ENCODE measurements at regions not wholly inside any gene's neighbourhood (a gene's known extent, or its start where the extent isn't known, plus 50 kb on each side); places are given as distances from the start of the nearest gene placed in this dataset.

GRCh38 chr20:52794853-52795252 lies 177.3 kb upstream of the TSHZ2 start:
- no peak for DNase-seq (ENCODE audit: low read depth, low spot score)
- Histone ChIP-seq H3K9me3 (replicated peaks; ENCODE audit: control insufficient read depth, insufficient read depth, low read length) (no peaks in the 10 kb centered on the region), H3K79me2 (ENCODE audit: control insufficient read depth, insufficient read depth, low read length) (no peaks in the 10 kb centered on the region), H3K27ac (ENCODE audit: control insufficient read depth, insufficient read depth) (no peak overlapping the region), H3K4me2 (ENCODE audit: control insufficient read depth, insufficient read depth) (no peak overlapping the region), H3K27me3 (replicated peaks in 1 of 2; ENCODE audit: control insufficient read depth in 2 of 2, insufficient read depth in 2 of 2, low read length in 1 of 2) (no peaks in the 10 kb centered on the region), H4K20me1 (ENCODE audit: control insufficient read depth, insufficient read depth) (no peaks in the 10 kb centered on the region), H3K4me3 (no peak overlapping the region), H3K9ac (ENCODE audit: control insufficient read depth, insufficient read depth, low read length) (no peak overlapping the region), H3K4me1 (ENCODE audit: control insufficient read depth, insufficient read depth, low read length) (no peaks in the 10 kb centered on the region), H3K36me3 (ENCODE audit: control insufficient read depth in 2 of 2, insufficient read depth in 2 of 2, low read length in 1 of 2) (no peaks in the 10 kb centered on the region), H2AFZ (ENCODE audit: control insufficient read depth, low read depth, low read length) (no peak overlapping the region)
- TF ChIP-seq HCFC1 (IDR thresholded peaks at IDR 0.05; ENCODE audit: low read length), result no peak
- TF ChIP-seq ESRRA (IDR thresholded peaks at IDR 0.05; ENCODE audit: low read length), result no peak
- TF ChIP-seq SUPT20H (IDR thresholded peaks at IDR 0.05; ENCODE audit: borderline replicate concordance, control insufficient read depth, low read depth, low read length), result no peak
- TF ChIP-seq TCF3 (IDR thresholded peaks at IDR 0.05; ENCODE audit: borderline replicate concordance, insufficient read depth, low read depth, low read length), result no peak
- SMC1A ChIA-PET (ENCODE audit: uncharacterized antibody, unreplicated experiment), result no interaction called here
- no TSS peak for BruUV-seq (replicated peaks)
- FAIRE-seq, result no peak
- RAD21 ChIA-PET (ENCODE audit: unreplicated experiment), result no interaction called here
- CTCF ChIA-PET, result no interaction called here
- no peak for ATAC-seq
- in situ Hi-C loops (cut with MboI), result no loop called here
- intact Hi-C loops (cut with micrococcal nuclease; ENCODE audit: unreplicated experiment), result no loop called here
- POLR2A ChIA-PET, result no interaction called here

DNA sequence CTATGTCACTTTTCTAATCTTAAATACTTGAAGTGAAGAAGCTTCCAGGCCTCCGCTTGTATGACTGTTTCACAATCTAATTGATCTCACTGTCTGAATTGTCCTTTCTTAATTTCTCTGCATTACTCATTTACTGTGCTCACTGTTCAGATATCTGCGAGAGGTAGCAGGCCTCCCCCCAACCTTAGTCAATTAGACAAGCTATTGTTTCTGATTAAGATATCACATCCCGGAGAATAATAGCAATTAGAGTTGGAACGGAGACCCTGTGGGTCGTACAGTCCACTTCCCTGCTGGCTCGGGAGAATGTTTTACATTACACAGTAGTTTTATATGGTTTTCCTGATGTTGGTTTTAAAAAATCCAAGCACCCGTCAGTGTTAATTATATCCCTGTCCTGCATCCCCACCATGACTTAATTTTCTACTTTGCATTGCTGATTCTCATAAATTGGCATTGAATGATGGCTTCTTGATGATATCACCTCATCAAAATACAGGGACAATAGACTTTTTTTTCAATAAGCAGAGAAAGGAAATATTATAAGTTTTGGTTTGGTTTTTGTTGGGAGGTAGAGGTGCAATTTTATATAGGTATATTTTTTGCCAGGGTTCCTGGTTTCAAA lies 178.7 kb upstream of the TSHZ2 start:
- ATAC-seq (no peak), DNase-seq (ENCODE audit: low read depth, low spot score) (no peak), FAIRE-seq (no peak)
- BruUV-seq (replicated peaks), result no TSS peak
- no peaks in the 10 kb centered on the region for H4K20me1 ChIP-seq (ENCODE audit: control insufficient read depth, insufficient read depth)
- WGBS (ENCODE audit: insufficient coverage, insufficient replicate concordance, low lambda C conversion rate, missing lambda C conversion rate), result 45% methylated on average over 7 of the region's 7 CpGs
- H3K9ac ChIP-seq (ENCODE audit: control insufficient read depth, insufficient read depth, low read length), result no peak overlapping the region
- intact Hi-C loops (cut with micrococcal nuclease; ENCODE audit: unreplicated experiment), result no loop called here
- no peaks in the 10 kb centered on the region for H3K9me3 ChIP-seq (replicated peaks; ENCODE audit: control insufficient read depth, insufficient read depth, low read length)
- ChIA-PET SMC1A (ENCODE audit: uncharacterized antibody, unreplicated experiment) (interaction anchor here (0.5 to 0.7 kb wide), 2 partner anchors 430 to 711 kb away, joined by 3 read pairs; no protein-coding TSS in a partner anchor), RAD21 (ENCODE audit: unreplicated experiment) (no interaction called here), POLR2A (no interaction called here), CTCF (no interaction called here)
- no peaks in the 10 kb centered on the region for H3K27me3 ChIP-seq (replicated peaks in 1 of 2; ENCODE audit: control insufficient read depth in 2 of 2, insufficient read depth in 2 of 2, low read length in 1 of 2)
- H3K4me3 ChIP-seq, result no peak overlapping the region
- in situ Hi-C loops (cut with MboI), result no loop called here
- H3K79me2 ChIP-seq (ENCODE audit: control insufficient read depth, insufficient read depth, low read length), result no peaks in the 10 kb centered on the region
- H3K4me1 ChIP-seq (ENCODE audit: control insufficient read depth, insufficient read depth, low read length), result no peaks in the 10 kb centered on the region
- no peaks in the 10 kb centered on the region for H3K36me3 ChIP-seq (ENCODE audit: control insufficient read depth in 2 of 2, insufficient read depth in 2 of 2, low read length in 1 of 2)
- TF ChIP-seq BHLHE40 (IDR thresholded peaks at IDR 0.05; ENCODE audit: borderline replicate concordance in 1 of 2, low read depth in 2 of 2, low read length in 1 of 2), result no peak
- no peak for TF ChIP-seq NBN (IDR thresholded peaks at IDR 0.05)
- no peak for TF ChIP-seq NFYB (IDR thresholded peaks at IDR 0.05; ENCODE audit: insufficient read depth, low read depth, low read length)
- H3K4me2 ChIP-seq (ENCODE audit: control insufficient read depth, insufficient read depth), result no peak overlapping the region
- H3K27ac ChIP-seq (ENCODE audit: control insufficient read depth, insufficient read depth), result no peak overlapping the region
- H2AFZ ChIP-seq (ENCODE audit: control insufficient read depth, low read depth, low read length), result no peak overlapping the region

All from GM12878 (cell line).